ENCODE measurements at regions not wholly inside any gene's neighbourhood (a gene's known extent, or its start where the extent isn't known, plus 50 kb on each side); places are given as distances from the start of the nearest gene placed in this dataset.

DNA sequence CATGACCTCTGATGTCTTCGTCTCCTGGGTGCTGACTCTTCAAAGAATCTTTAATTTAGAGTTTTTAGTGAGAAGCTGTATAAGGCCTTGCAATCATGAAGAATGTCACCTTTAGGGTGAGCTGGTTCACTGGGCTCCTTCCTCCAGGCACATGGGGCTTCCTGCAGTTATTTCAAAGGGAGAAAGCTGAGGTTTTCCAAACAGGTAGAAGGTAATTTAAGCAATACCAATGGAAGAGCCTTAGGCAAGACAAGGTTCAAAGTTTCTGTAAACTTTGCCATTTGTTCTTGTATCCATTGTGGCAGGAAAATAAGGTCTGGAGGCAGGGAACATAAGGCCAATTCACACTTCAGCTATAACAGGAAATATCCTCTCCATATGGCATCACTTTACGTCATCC, 88.0 kb upstream of the EIF5 start:
- TF ChIP-seq, protein P1, sequence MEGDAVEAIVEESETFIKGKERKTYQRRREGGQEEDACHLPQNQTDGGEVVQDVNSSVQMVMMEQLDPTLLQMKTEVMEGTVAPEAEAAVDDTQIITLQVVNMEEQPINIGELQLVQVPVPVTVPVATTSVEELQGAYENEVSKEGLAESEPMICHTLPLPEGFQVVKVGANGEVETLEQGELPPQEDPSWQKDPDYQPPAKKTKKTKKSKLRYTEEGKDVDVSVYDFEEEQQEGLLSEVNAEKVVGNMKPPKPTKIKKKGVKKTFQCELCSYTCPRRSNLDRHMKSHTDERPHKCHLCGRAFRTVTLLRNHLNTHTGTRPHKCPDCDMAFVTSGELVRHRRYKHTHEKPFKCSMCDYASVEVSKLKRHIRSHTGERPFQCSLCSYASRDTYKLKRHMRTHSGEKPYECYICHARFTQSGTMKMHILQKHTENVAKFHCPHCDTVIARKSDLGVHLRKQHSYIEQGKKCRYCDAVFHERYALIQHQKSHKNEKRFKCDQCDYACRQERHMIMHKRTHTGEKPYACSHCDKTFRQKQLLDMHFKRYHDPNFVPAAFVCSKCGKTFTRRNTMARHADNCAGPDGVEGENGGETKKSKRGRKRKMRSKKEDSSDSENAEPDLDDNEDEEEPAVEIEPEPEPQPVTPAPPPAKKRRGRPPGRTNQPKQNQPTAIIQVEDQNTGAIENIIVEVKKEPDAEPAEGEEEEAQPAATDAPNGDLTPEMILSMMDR (IDR thresholded peaks at IDR 0.05; ENCODE audit: extremely low read depth, missing control alignments), result no peak
- DNase-seq (ENCODE audit: low spot score), result no peak

DNA sequence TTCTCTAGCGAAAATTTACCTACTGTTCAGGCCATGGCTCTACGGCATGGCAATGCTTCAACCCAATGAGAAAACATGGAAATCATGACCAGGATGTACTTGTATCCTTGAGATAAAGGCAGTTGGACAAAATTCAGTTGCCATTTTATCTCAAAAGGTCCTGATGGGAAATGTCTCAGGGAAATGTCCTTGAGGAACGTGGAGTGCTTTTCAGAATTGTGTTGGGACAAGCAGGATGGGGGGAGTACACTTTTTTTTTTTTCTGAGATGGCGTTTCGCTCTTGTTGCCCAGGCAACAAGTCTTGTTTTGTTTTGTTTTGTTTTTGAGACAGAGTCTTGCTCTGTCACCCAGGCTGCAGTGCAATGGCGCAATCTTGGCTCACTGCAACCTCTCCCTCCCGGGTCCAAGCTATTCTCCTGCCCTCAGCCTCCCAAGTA, 86.8 kb upstream of the EIF5 start:
- TF ChIP-seq, protein P1 (IDR thresholded peaks at IDR 0.05; ENCODE audit: extremely low read depth, missing control alignments), result no peak
- DNase-seq (ENCODE audit: low spot score), result no peak

DNA sequence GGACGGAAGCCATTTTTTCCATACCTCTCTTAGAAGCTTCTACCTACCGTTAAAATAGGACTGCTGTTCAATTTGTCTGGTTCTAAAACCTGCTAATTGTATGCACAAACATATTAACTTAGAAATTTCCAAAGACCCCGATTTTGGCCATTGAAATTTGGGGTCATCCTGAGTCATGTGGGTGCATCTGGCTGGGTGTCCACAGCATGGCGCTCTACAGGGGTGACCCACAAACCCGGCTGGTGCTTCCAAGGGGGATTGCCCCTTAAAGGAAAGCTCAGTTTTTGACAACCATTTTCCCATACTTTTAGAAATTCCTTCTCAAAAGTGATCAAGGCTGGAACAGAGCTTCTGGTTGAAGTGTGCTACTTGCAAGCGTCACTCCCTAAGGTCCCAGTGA, 83.9 kb upstream of the EIF5 start:
- DNase-seq (ENCODE audit: low spot score), result no peak
- TF ChIP-seq, protein P1 (IDR thresholded peaks at IDR 0.05; ENCODE audit: extremely low read depth, missing control alignments), result no peak

DNA sequence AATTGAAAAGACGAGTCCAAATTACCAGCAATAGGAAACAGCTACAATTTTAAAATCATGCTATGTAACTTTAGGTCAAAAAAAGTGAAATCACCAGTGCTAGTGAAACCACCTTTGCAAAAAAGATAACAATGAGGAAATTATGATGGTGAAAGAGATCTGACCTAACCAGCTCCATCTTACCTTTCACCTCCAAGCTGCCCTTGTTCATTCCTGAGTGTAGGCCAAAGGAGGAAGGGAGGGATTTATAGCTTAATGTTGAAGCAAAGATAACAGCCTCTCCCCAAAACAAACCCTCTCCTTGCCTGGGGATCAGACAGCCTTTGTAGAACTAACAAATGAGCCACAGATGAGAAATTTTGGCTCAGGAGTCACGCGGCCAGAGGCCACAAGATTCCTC, 83.2 kb upstream of the EIF5 start:
- TF ChIP-seq, protein P1 (IDR thresholded peaks at IDR 0.05; ENCODE audit: extremely low read depth, missing control alignments), result no peak
- DNase-seq (ENCODE audit: low spot score), result no peak

DNA sequence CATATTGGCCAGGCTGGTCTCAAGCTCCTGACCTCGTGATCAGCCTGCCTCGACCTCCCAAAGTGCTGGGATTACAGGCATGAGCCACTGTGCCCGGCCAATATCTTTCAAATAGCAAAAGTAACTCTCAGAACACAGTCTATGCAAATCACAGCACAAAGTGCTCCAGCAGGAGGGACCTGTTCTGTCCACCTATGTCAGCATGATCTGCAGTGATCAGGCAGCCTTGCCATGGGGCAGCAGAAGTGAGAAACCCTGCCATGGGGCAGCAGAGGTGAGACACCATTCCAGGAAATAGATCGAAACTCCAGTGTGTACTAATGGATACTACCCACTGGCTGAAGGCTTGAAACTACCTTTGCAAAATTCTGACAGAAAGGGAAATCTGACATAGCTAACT, 78.5 kb upstream of the EIF5 start:
- TF ChIP-seq, protein P1 (IDR thresholded peaks at IDR 0.05; ENCODE audit: extremely low read depth, missing control alignments), result no peak

DNA sequence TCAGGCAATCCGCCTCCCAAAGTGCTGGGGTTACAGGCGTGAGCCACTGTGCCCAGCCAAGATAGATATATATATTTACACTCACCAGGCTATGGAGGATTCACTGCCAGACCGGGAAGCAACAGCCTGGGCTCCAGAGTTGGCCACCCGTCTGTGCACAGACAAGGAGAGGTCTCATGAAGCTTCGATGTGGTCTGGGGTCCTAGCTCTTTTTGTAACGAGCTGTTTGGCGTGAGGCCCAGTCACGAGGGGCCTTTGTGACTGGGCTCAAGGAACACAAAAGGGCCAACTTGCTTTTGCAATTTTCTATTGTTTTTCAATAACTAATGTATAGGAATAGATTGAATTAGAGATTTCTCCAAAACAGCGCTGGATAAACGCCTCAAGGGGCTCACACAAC, 77.6 kb upstream of the EIF5 start:
- no peak for DNase-seq (ENCODE audit: low spot score)
- TF ChIP-seq, protein P1 (IDR thresholded peaks at IDR 0.05; ENCODE audit: extremely low read depth, missing control alignments), result no peak

More for the DNA sequence above, 78.5 kb upstream of the EIF5 start:
- no peak for DNase-seq (ENCODE audit: low spot score)

DNA sequence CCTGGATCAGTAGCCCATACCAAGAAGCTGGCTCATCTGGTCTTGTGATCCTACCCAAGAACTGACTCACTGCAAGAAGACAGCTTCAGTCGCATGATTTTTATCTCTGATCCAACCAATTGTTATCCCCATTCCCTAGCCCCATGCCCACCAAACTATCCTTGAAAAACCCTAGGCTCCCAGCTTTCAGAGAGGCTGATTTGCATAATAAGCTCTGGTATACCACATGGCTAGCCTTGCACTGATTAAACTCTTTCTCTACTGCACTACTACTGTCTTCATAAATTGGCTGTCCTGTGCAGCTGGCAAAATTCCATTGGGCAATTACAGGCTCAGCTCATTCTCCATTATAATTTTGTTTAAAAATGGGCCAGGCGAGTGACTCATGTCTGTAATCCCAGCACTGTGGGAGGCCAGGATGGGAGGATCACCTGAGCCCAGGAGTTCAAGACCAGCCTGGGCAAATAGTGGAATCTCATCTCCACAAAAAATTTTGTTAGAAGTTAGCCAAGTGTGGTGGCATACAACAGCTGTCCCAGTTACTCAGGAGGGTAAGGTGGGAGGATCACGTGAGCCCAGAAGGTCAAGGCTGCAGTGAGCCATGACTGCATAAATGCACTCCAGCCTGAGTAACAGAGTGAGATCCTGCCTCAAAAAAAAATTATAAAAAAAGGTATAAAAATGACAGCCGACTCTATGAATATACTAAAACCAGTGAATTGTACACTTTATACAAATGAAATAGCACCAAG, 76.7 kb upstream of the EIF5 start:
- TF ChIP-seq, protein P1 (IDR thresholded peaks at IDR 0.05; ENCODE audit: extremely low read depth, missing control alignments), result no peak
- no peak for DNase-seq (ENCODE audit: low spot score)

Measured in GM20000 (cell line).